Suppressor macrophage (primary cell): ENCODE measurements at regions not wholly inside any gene's neighbourhood (a gene's known extent, or its start where the extent isn't known, plus 50 kb on each side); places are given as distances from the start of the nearest gene placed in this dataset.

ENCODE experiments used
- DNase-seq, 4 experiments: peaks; one replicate each; pipeline ENCODE4 v3.0.0-alpha.2; 2020 to 2022

GRCh38 chr6:145199961-145200360 is 535.4 kb downstream of the EPM2A start:
- DNase-seq = peak in 2 of 4 experiments; percentile 21 to 25

GRCh38 chr6:145204301-145204700 is 531.0 kb downstream of the EPM2A start:
- DNase-seq = no peak

- DNase-seq = no peak
These were observed 528.9 kb downstream of the EPM2A start for GRCh38 chr6:145206247-145206907.

- DNase-seq = no peak
These were observed 526.8 kb downstream of the EPM2A start for GRCh38 chr6:145208474-145208873.

- DNase-seq = no peak
These were observed 526.0 kb downstream of the EPM2A start for GRCh38 chr6:145209272-145209671.

GRCh38 chr6:145212813-145213212 is 522.5 kb downstream of the EPM2A start:
- DNase-seq = no peak

- DNase-seq = no peak
These were observed 521.7 kb downstream of the EPM2A start for GRCh38 chr6:145213614-145214013.

GRCh38 chr6:145214570-145214969 is 520.8 kb downstream of the EPM2A start:
- DNase-seq = peak; percentile 14 to 58 (median 29)

GRCh38 chr6:145224450-145224849 is 510.9 kb downstream of the EPM2A start:
- no peak for DNase-seq

- no peak for DNase-seq
These were observed 509.8 kb downstream of the EPM2A start for GRCh38 chr6:145225500-145225899.

GRCh38 chr6:145227593-145227992 is 507.7 kb downstream of the EPM2A start:
- no peak for DNase-seq

- no peak for DNase-seq
These were observed 506.2 kb downstream of the EPM2A start for GRCh38 chr6:145228962-145229582.

- DNase-seq = no peak
These were observed 501.4 kb downstream of the EPM2A start for GRCh38 chr6:145233955-145234354.

- DNase-seq = no peak
These were observed 500.1 kb downstream of the EPM2A start for GRCh38 chr6:145235207-145235606.

- DNase-seq = no peak
These were observed 496.5 kb downstream of the EPM2A start for GRCh38 chr6:145238787-145239186.

GRCh38 chr6:145241039-145241438 is 494.3 kb downstream of the EPM2A start:
- DNase-seq = no peak

- no peak for DNase-seq
These were observed 493.6 kb downstream of the EPM2A start for GRCh38 chr6:145241721-145242120.

- no peak for DNase-seq
These were observed 490.8 kb downstream of the EPM2A start for GRCh38 chr6:145244349-145245100.

- DNase-seq = no peak
These were observed 490.2 kb downstream of the EPM2A start for GRCh38 chr6:145245119-145245518.

- peak in 2 of 4 experiments; percentile 1 to 16 for DNase-seq
These were observed 487.5 kb downstream of the EPM2A start for GRCh38 chr6:145247692-145248419.

- DNase-seq = no peak
These were observed 484.9 kb downstream of the EPM2A start for GRCh38 chr6:145250436-145250835.

- no peak for DNase-seq
These were observed 482.6 kb downstream of the EPM2A start for GRCh38 chr6:145252737-145253136.
